Activated T-helper 1 cell treated with anti-CD3 and anti-CD28 coated beads, Interleukin-12 subunit alpha, Interleukin-12 subunit beta, Interleukin-2, Interleukin-4 antibody, amounts not matched to agents 30 ng/mL and 10 ng/mL and 1 ng/mL, durations not matched to agents 14 hours and 24 hours and 36 hours (primary cell): ENCODE measurements at regions not wholly inside any gene's neighbourhood (a gene's known extent, or its start where the extent isn't known, plus 50 kb on each side); places are given as distances from the start of the nearest gene placed in this dataset.
"Not testable (repeated sequence)": the region's sequence is repeated elsewhere in the genome, so short reads cannot be mapped to it uniquely, and the experiment has no call there.

Experiments
- DNase-seq: peaks from one replicate; pipeline ENCODE4 v3.0.0; 2021; ENCODE audit warnings: low spot score
- H3K27ac Mint-ChIP-seq: one replicate; pipeline ENCODE4 v1.8.0; 2021; ENCODE audit warnings: mild to moderate bottlenecking, mixed read lengths
- H3K27me3 Mint-ChIP-seq: one replicate; pipeline ENCODE4 v1.8.0; 2022; ENCODE audit warnings: mild to moderate bottlenecking, moderate library complexity, mixed read lengths; ENCODE audit not compliant: insufficient read depth
- H3K36me3 Mint-ChIP-seq: one replicate; pipeline ENCODE4 v1.8.0; 2021; ENCODE audit warnings: low read depth, mixed read lengths
- H3K4me1 Mint-ChIP-seq: one replicate; pipeline ENCODE4 v1.8.0; 2021; ENCODE audit warnings: low read depth, mixed read lengths
- H3K4me3 Mint-ChIP-seq: one replicate; pipeline ENCODE4 v1.8.0; 2021; ENCODE audit warnings: mild to moderate bottlenecking, moderate library complexity, mixed read lengths
- H3K9me3 Mint-ChIP-seq: one replicate; pipeline ENCODE4 v1.8.0; 2021; ENCODE audit warnings: mixed read lengths
- intact Hi-C: fragments of 100-400 bp; cut with micrococcal nuclease; formaldehyde crosslinking; loops from one replicate; pipeline ENCODE4 v1.15.1; 2024

- intact Hi-C loops = no loop called here
- Mint-ChIP-seq H3K4me3 (no peak overlapping the region), H3K9me3 (no peaks in the 10 kb centered on the region), H3K36me3 (no peaks in the 10 kb centered on the region), H3K27ac (no peak overlapping the region), H3K4me1 (no peaks in the 10 kb centered on the region), H3K27me3 (no peaks in the 10 kb centered on the region)
- DNase-seq = no peak
Observed at GRCh38 chr4:114304567-114304966, 294.0 kb upstream of the UGT8 start.

GRCh38 chr4:114306946-114307345, 291.7 kb upstream of the UGT8 start:
- DNase-seq = no peak
- intact Hi-C loops = no loop called here
- H3K27me3 Mint-ChIP-seq = no peaks in the 10 kb centered on the region
- no peak overlapping the region for H3K27ac Mint-ChIP-seq
- no peaks in the 10 kb centered on the region for H3K9me3 Mint-ChIP-seq
- no peaks in the 10 kb centered on the region for H3K4me1 Mint-ChIP-seq
- no peak overlapping the region for H3K4me3 Mint-ChIP-seq
- no peaks in the 10 kb centered on the region for H3K36me3 Mint-ChIP-seq

- DNase-seq = no peak
- no peak overlapping the region for H3K27ac Mint-ChIP-seq
- H3K4me3 Mint-ChIP-seq = no peak overlapping the region
- no peaks in the 10 kb centered on the region for H3K9me3 Mint-ChIP-seq
- H3K4me1 Mint-ChIP-seq = no peaks in the 10 kb centered on the region
- intact Hi-C loops = no loop called here
- peaks cover 2% of the 10 kb centered on the region for H3K27me3 Mint-ChIP-seq
- no peaks in the 10 kb centered on the region for H3K36me3 Mint-ChIP-seq
Observed at GRCh38 chr4:114310296-114310925, 288.2 kb upstream of the UGT8 start.

GRCh38 chr4:114311787-114312186, 286.8 kb upstream of the UGT8 start:
- no peaks in the 10 kb centered on the region for H3K36me3 Mint-ChIP-seq
- H3K27ac Mint-ChIP-seq = no peak overlapping the region
- intact Hi-C loops = no loop called here
- no peaks in the 10 kb centered on the region for H3K9me3 Mint-ChIP-seq
- no peak for DNase-seq
- no peak overlapping the region for H3K4me3 Mint-ChIP-seq
- H3K4me1 Mint-ChIP-seq = no peaks in the 10 kb centered on the region
- peaks cover 2% of the 10 kb centered on the region for H3K27me3 Mint-ChIP-seq

- no peak for DNase-seq
- Mint-ChIP-seq H3K27me3 (peaks cover 2% of the 10 kb centered on the region), H3K9me3 (no peaks in the 10 kb centered on the region), H3K4me3 (no peak overlapping the region), H3K36me3 (no peaks in the 10 kb centered on the region), H3K4me1 (no peaks in the 10 kb centered on the region), H3K27ac (no peak overlapping the region)
- intact Hi-C loops = no loop called here
Observed at GRCh38 chr4:114312338-114312737, 286.3 kb upstream of the UGT8 start.

- Mint-ChIP-seq H3K4me1 (no peaks in the 10 kb centered on the region), H3K9me3 (no peaks in the 10 kb centered on the region), H3K27me3 (peaks cover 2% of the 10 kb centered on the region), H3K27ac (no peak overlapping the region), H3K36me3 (no peaks in the 10 kb centered on the region), H3K4me3 (no peak overlapping the region)
- no peak for DNase-seq
- intact Hi-C loops = no loop called here
Observed at GRCh38 chr4:114316789-114317188, 281.8 kb upstream of the UGT8 start.

GRCh38 chr4:114317564-114317963, 281.0 kb upstream of the UGT8 start:
- H3K27me3 Mint-ChIP-seq = peaks cover 2% of the 10 kb centered on the region
- no peak overlapping the region for H3K27ac Mint-ChIP-seq

GRCh38 chr4:114318309-114318708, 280.3 kb upstream of the UGT8 start:
- H3K9me3 Mint-ChIP-seq = no peaks in the 10 kb centered on the region
- no peak for DNase-seq
- H3K27me3 Mint-ChIP-seq = peaks cover under 1% of the 10 kb centered on the region
- H3K27ac Mint-ChIP-seq = no peak overlapping the region
- no peaks in the 10 kb centered on the region for H3K36me3 Mint-ChIP-seq
- H3K4me3 Mint-ChIP-seq = no peak overlapping the region
- intact Hi-C loops = no loop called here
- H3K4me1 Mint-ChIP-seq = no peaks in the 10 kb centered on the region

More at GRCh38 chr4:114317564-114317963, 281.0 kb upstream of the UGT8 start:
- intact Hi-C loops = no loop called here
- Mint-ChIP-seq H3K4me1 (no peaks in the 10 kb centered on the region), H3K4me3 (no peak overlapping the region), H3K36me3 (no peaks in the 10 kb centered on the region), H3K9me3 (no peaks in the 10 kb centered on the region)
- no peak for DNase-seq

- intact Hi-C loops = no loop called here
- no peak overlapping the region for H3K4me3 Mint-ChIP-seq
- no peaks in the 10 kb centered on the region for H3K27me3 Mint-ChIP-seq
- no peaks in the 10 kb centered on the region for H3K4me1 Mint-ChIP-seq
- no peak overlapping the region for H3K27ac Mint-ChIP-seq
- no peak for DNase-seq
- no peaks in the 10 kb centered on the region for H3K9me3 Mint-ChIP-seq
- no peaks in the 10 kb centered on the region for H3K36me3 Mint-ChIP-seq
Observed at GRCh38 chr4:114320126-114320525, 278.5 kb upstream of the UGT8 start.

- intact Hi-C loops = no loop called here
- Mint-ChIP-seq H3K9me3 (no peaks in the 10 kb centered on the region), H3K4me3 (no peak overlapping the region), H3K27ac (no peak overlapping the region), H3K27me3 (no peaks in the 10 kb centered on the region), H3K36me3 (no peaks in the 10 kb centered on the region), H3K4me1 (no peaks in the 10 kb centered on the region)
- no peak for DNase-seq
Observed at GRCh38 chr4:114321366-114321765, 277.2 kb upstream of the UGT8 start.

GRCh38 chr4:114323841-114324240, 274.8 kb upstream of the UGT8 start:
- no peak for DNase-seq
- Mint-ChIP-seq H3K9me3 (no peaks in the 10 kb centered on the region), H3K4me1 (no peaks in the 10 kb centered on the region), H3K27me3 (no peaks in the 10 kb centered on the region), H3K27ac (no peak overlapping the region), H3K36me3 (no peaks in the 10 kb centered on the region), H3K4me3 (no peak overlapping the region)
- intact Hi-C loops = no loop called here

GRCh38 chr4:114326358-114326757, 272.2 kb upstream of the UGT8 start:
- Mint-ChIP-seq H3K27ac (no peak overlapping the region), H3K9me3 (no peaks in the 10 kb centered on the region), H3K4me3 (no peak overlapping the region), H3K27me3 (no peaks in the 10 kb centered on the region), H3K36me3 (no peaks in the 10 kb centered on the region), H3K4me1 (no peaks in the 10 kb centered on the region)
- DNase-seq = no peak
- intact Hi-C loops = no loop called here

- Mint-ChIP-seq H3K4me1 (no peaks in the 10 kb centered on the region), H3K27me3 (no peaks in the 10 kb centered on the region), H3K36me3 (no peaks in the 10 kb centered on the region), H3K4me3 (no peak overlapping the region), H3K27ac (no peak overlapping the region), H3K9me3 (peaks cover 3% of the 10 kb centered on the region)
- no peak for DNase-seq
- intact Hi-C loops = no loop called here
Observed at GRCh38 chr4:114332119-114332518, 266.5 kb upstream of the UGT8 start.

GRCh38 chr4:114334363-114334762, 264.2 kb upstream of the UGT8 start:
- H3K27me3 Mint-ChIP-seq, H3K36me3 Mint-ChIP-seq, H3K4me1 Mint-ChIP-seq, H3K9me3 Mint-ChIP-seq, H3K27ac Mint-ChIP-seq, intact Hi-C loops, H3K4me3 Mint-ChIP-seq, DNase-seq: not testable (repeated sequence)
